ENCODE measurements at regions not wholly inside any gene's neighbourhood (a gene's known extent, or its start where the extent isn't known, plus 50 kb on each side); places are given as distances from the start of the nearest gene placed in this dataset.

- no peak for TF ChIP-seq EZH2 (IDR thresholded peaks at IDR 0.05; ENCODE audit: borderline replicate concordance, low read depth, low read length, severe bottlenecking)
- no peak for TF ChIP-seq CTCF (IDR thresholded peaks at IDR 0.05; ENCODE audit: borderline replicate concordance, extremely low read depth, low read length, poor library complexity, severe bottlenecking)
These were observed 152.8 kb downstream of the TTLL2 start for GRCh38 chr6:167477688-167478087.
